ENCODE measurements at regions not wholly inside any gene's neighbourhood (a gene's known extent, or its start where the extent isn't known, plus 50 kb on each side); places are given as distances from the start of the nearest gene placed in this dataset.

GRCh38 chr3:30502742-30503073 lies 103.7 kb upstream of the TGFBR2 start:
- no peak overlapping the region for H3K27ac Mint-ChIP-seq (ENCODE audit: unreplicated experiment)

GRCh38 chr3:30503446-30503845 lies 103.0 kb upstream of the TGFBR2 start:
- Mint-ChIP-seq H3K4me1 (peaks cover 3% of the 10 kb centered on the region), H3K27me3 (ENCODE audit: low read depth) (no peaks in the 10 kb centered on the region), H3K4me3 (no peak overlapping the region), H3K9me3 (peaks cover 5% of the 10 kb centered on the region), H3K27ac (ENCODE audit: unreplicated experiment) (no peak overlapping the region), H3K36me3 (ENCODE audit: low read depth) (no peaks in the 10 kb centered on the region)
- no peak for TF ChIP-seq CTCF (conservative IDR thresholded peaks at IDR 0.05)
- DNase-seq (ENCODE audit: low read depth, low spot score): no peak

More at GRCh38 chr3:30502742-30503073, 103.7 kb upstream of the TGFBR2 start:
- Mint-ChIP-seq H3K9me3 (peaks cover 5% of the 10 kb centered on the region), H3K4me3 (no peak overlapping the region), H3K4me1 (peaks cover 3% of the 10 kb centered on the region), H3K36me3 (ENCODE audit: low read depth) (no peaks in the 10 kb centered on the region), H3K27me3 (ENCODE audit: low read depth) (no peaks in the 10 kb centered on the region)
- TF ChIP-seq CTCF (conservative IDR thresholded peaks at IDR 0.05): no peak
- no peak for DNase-seq (ENCODE audit: low read depth, low spot score)

DNA sequence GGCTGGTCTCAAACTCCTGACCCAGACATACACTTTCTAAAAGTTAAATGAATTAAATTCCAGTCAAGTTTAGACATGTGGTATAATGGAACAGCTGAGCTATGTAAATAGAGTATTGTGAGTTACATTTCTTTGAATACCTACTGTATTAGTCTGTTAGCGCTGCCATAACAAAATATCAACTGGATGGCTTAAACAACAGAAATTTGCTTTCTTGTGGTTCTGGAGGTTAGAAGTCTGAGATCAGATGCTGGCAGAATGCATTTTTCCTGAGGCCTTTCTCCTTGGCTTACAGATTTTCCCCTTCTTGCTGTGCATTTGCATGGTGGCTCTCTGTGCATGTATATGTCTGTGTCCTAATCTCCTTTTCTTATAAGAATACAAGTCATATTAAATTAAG lies 101.5 kb upstream of the TGFBR2 start:
- Mint-ChIP-seq H3K4me1 (no peaks in the 10 kb centered on the region), H3K9me3 (peaks cover 5% of the 10 kb centered on the region), H3K27ac (ENCODE audit: unreplicated experiment) (no peak overlapping the region), H3K27me3 (ENCODE audit: low read depth) (no peaks in the 10 kb centered on the region), H3K4me3 (no peak overlapping the region), H3K36me3 (ENCODE audit: low read depth) (no peaks in the 10 kb centered on the region)
- DNase-seq (ENCODE audit: low read depth, low spot score): no peak
- TF ChIP-seq CTCF (conservative IDR thresholded peaks at IDR 0.05): no peak

DNA sequence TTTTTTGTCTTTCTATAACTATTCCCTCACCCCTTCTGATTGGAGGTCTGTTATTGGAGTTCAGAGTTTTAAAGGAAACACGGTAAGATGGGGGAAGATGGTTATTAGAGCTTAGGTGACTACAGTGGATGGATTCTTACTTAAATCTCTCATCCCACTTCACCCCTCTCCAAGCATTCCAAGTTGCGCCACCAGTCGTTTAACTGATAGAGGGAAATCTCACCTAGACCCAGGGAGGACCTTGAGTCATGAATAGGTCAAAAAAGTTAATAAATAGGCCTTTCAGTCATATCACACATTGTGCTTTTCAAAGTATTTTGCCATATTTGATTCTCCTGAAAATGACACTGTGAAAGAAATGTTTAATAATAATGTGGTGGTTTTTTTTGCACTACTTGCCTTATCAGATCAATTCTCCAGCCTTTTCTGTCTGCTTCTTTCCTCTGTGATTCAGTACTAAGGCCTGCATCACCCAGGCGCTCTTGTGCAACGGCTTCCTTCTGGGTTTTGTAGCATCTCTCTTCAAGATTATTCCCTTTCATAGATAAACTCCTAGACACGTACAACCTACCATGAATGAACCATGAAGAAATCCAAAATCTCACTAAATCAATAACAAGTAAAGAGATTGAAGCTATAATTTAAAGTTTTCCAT lies 100.4 kb upstream of the TGFBR2 start:
- Mint-ChIP-seq H3K9me3 (peaks cover 5% of the 10 kb centered on the region), H3K4me1 (peaks cover 4% of the 10 kb centered on the region), H3K27ac (ENCODE audit: unreplicated experiment) (no peak overlapping the region), H3K27me3 (ENCODE audit: low read depth) (no peaks in the 10 kb centered on the region), H3K4me3 (no peak overlapping the region), H3K36me3 (ENCODE audit: low read depth) (no peaks in the 10 kb centered on the region)
- no peak for TF ChIP-seq CTCF (conservative IDR thresholded peaks at IDR 0.05)
- no peak for DNase-seq (ENCODE audit: low read depth, low spot score)

DNA sequence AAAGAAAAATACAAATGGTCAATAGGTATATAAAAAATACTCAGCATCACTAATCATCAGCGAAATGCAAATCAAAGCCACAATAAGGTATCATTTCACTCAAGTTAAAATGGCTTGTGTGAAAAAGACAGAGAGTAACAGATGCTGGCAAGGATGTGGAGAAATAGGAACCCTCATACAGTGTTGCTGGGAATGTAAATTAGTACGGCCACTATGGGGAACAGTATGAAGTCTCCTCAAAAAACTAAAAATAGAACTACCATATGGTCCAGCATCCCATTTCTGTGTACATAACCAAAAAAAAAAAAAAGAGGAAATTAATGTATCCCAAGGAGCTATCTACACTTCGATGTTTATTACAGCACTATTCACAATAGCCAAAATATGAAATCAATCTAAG lies 98.1 kb upstream of the TGFBR2 start:
- Mint-ChIP-seq H3K27me3 (ENCODE audit: low read depth) (no peaks in the 10 kb centered on the region), H3K4me3 (no peak overlapping the region), H3K36me3 (ENCODE audit: low read depth) (no peaks in the 10 kb centered on the region), H3K27ac (ENCODE audit: unreplicated experiment) (no peak overlapping the region), H3K9me3 (peaks cover 5% of the 10 kb centered on the region), H3K4me1 (peaks cover 4% of the 10 kb centered on the region)
- TF ChIP-seq CTCF (conservative IDR thresholded peaks at IDR 0.05): no peak
- DNase-seq (ENCODE audit: low read depth, low spot score): no peak
